GM10266 (cell line): ENCODE measurements at regions not wholly inside any gene's neighbourhood (a gene's known extent, or its start where the extent isn't known, plus 50 kb on each side); places are given as distances from the start of the nearest gene placed in this dataset.

ENCODE experiments used
- DNase-seq: peaks from one replicate; pipeline ENCODE4 v3.0.0; 2012; ENCODE audit errors: extremely low spot score
- TF ChIP-seq, protein P1 (sequence below): IDR thresholded peaks from 2 replicates; pipeline ENCODE4 v1.5.1; 2012; ENCODE audit warnings: mild to moderate bottlenecking, low read depth; ENCODE audit not compliant: control insufficient read depth, insufficient read depth; ENCODE audit errors: missing control alignments

DNA sequence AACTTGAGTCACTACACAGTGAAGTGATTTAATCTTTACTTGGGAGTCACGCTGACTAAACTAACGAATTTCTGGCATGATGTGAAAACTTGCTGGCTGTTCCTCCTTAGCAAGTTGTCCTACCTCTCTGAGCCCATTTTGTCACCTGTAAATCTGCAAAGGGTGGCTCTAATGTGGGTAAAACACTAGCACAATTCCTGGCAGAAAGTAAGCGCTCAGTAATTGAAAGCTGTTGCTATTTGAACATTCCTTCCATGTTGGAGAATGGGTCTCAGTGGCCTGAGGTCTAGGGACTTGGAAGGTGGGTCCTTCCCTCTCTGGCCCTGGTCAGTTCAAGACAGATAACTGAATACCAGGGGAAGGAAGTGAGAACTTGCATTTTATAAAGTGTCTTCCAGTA lies 309.0 kb upstream of the PROX1 start:
- no peak for DNase-seq
- TF ChIP-seq, protein P1, sequence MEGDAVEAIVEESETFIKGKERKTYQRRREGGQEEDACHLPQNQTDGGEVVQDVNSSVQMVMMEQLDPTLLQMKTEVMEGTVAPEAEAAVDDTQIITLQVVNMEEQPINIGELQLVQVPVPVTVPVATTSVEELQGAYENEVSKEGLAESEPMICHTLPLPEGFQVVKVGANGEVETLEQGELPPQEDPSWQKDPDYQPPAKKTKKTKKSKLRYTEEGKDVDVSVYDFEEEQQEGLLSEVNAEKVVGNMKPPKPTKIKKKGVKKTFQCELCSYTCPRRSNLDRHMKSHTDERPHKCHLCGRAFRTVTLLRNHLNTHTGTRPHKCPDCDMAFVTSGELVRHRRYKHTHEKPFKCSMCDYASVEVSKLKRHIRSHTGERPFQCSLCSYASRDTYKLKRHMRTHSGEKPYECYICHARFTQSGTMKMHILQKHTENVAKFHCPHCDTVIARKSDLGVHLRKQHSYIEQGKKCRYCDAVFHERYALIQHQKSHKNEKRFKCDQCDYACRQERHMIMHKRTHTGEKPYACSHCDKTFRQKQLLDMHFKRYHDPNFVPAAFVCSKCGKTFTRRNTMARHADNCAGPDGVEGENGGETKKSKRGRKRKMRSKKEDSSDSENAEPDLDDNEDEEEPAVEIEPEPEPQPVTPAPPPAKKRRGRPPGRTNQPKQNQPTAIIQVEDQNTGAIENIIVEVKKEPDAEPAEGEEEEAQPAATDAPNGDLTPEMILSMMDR = no peak

DNA sequence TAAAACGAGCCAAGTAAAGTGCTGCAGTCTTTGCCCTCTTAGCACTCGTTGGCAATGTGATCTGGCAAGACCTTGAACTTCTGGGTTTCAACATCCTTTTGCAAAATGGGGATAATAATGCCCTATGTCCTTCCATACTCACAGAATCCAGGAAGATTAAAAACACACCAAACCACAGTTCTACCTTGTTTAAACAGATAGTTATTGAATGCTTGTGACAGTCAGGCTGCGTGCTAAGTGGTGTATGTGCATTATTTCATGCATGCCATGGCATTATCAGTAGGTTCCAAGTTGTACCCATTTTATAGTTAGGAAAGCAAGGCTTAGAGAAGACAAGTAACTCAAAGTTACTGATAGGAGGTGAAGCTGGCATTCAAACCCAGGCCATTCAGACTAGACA lies 308.6 kb upstream of the PROX1 start:
- TF ChIP-seq, protein P1 = no peak

DNA sequence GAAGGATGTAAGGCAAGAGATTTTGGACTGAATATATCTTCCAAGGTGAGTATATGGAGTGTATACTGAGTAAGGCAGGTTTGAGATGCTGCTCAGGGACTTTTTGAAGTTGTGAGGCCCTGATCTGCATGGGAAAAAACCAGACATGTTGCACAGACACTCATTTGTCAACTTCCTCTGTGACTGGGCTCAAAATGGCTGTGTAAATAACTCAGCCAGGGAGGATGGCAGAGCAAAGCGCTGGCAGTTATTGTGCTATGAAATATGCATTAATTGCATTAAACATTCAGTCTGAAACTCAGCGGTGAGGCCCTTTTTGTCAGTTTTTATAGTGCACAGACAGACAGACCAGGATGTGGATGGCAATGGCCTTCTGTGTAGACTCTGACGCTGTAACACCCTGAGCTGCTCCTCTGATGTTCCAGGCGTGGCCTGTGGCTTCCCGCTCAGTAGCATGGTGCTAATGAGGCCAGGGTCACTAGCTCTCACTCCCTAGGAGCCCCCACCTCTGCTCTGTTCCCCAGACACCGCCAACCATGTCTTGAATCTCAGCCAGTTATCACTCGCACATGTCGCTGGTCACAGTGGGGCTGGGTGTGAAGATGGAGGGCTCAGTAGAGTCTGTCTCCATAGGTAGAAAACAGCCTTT lies 307.0 kb upstream of the PROX1 start:
- no peak for DNase-seq
- TF ChIP-seq, protein P1 = no peak

More for the DNA sequence above, 308.6 kb upstream of the PROX1 start:
- no peak for DNase-seq

DNA sequence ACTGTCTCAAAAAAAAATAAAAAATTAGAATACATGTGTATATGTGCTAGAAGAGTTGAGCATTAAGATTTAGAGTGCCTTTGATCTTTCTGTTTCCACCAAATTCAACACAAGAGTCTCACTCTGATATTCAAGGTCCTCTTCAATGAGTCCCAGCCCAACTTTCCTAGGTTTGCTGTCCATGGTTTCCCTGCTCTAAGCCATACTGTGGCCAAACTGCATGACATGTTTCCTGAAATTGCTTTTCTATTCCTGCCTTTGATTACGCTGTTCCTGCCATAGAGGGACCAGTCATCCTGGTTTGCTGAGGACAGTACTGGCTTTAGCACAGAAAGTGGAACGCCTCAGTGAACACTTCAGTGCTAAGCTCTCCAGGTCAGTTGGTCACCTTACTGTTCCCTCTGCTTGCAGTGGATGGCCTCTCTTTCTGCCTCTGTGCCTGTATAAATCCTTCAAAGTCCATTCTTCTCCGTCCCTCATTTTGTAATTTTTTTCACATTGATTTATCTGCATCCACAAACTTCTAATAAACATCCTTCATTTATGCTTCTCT lies 305.9 kb upstream of the PROX1 start:
- no peak for DNase-seq
- TF ChIP-seq, protein P1 = no peak

DNA sequence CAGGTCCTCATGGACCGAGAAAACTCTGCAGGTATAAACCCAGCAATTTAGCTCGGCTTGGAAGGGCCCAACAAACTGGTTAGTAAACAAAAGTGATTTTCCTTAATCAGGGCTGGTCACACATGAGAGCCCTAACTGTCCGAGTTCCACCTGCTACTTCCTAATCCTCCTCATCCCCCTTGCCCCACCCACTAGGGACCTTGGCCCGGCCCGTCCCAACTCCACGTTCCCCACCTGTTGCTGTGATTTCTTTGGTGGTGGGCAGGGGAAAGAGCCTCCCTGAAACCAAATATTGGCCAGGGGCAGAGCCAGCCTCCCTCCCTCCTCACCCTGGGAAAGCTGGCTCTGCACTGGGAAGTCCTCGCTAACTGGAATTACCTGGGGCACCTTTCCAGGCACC lies 304.2 kb upstream of the PROX1 start:
- DNase-seq = no peak
- TF ChIP-seq, protein P1 = no peak

DNA sequence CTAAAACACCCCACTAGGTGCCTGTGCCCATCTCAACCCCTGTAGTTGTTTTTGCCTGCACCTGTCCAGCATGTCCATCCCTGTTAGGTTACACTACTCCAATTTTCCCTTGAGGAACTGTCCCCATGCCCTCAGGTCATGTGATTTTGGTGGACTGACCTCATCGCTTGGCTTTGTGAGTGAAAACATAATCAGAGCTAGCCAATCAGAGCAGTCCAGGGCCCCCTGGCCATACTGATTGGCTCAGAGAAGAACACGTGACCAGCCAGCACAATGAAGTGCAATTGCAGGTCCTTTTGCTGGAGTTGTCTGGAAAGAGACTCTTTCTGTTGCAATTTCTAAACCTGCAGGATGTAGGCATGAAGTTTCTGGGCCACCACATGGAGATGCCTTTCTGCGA lies 303.3 kb upstream of the PROX1 start:
- TF ChIP-seq, protein P1 = no peak
- no peak for DNase-seq

DNA sequence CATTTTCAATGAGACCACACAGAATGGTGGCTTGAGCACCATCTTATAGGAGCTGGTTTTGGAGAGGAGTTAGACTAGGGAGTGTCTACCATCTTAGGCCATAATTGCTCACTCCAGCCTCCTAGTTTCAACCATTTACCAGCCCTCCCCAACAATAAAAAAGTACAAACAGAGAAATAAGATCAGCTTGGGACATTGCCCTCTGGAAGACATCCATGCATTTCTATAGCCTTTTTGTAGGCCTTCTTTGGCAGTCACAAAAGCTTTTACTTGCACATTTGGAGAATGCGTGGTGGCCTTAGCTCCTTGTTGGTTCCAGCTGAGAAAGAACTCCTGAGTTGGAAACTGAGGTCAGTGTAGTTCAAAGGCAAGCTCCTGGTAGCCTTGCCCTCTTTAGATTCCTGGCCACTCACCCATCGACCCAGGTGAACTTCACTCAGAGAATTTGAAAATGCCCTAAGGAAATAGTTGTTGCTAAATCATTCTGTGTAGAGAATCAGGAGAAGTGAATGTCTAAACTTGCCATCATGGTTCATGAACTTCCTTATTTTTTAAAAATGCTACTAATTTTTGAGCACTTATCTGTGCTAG lies 301.7 kb upstream of the PROX1 start:
- TF ChIP-seq, protein P1 = no peak
- DNase-seq = no peak
